Left lung (tissue), 4 donors: ENCODE measurements at regions not wholly inside any gene's neighbourhood (a gene's known extent, or its start where the extent isn't known, plus 50 kb on each side); places are given as distances from the start of the nearest gene placed in this dataset.
"Not testable (repeated sequence)": the region's sequence is repeated elsewhere in the genome, so short reads cannot be mapped to it uniquely, and the experiment has no call there.

Experiments used
- ATAC-seq: fragments of 200-7000 bp; cut with Tn5 transposase; one replicate; pipeline ENCODE4 v1.9.1; 2020; ENCODE audit warnings: moderate library complexity
- DNase-seq, 4 donors: peaks; one replicate each; pipeline ENCODE4 v3.0.0-alpha.2; 2013 to 2020
- H3K27ac ChIP-seq, 2 donors: fragments of 200-600 bp; sonication (generic) in 1 of 2; one replicate each; pipeline versions ENCODE4 v1.5.0 to v1.8.0; 2020 to 2021
- H3K27me3 ChIP-seq, 2 donors: fragments of 200-600 bp; sonication (generic) in 1 of 2; one replicate each; pipeline versions ENCODE4 v1.5.0 to v1.8.0; 2020 to 2021
- H3K36me3 ChIP-seq, 2 donors: fragments of 200-600 bp; sonication (generic) in 1 of 2; one replicate each; pipeline versions ENCODE4 v1.5.0 to v1.8.0; 2020 to 2021
- H3K4me1 ChIP-seq, 2 donors: fragments of 200-600 bp; one replicate each; pipeline ENCODE4 v1.8.0; 2021
- H3K4me3 ChIP-seq, 2 donors: fragments of 200-600 bp; sonication (generic) in 1 of 2; one replicate each; pipeline versions ENCODE4 v1.5.0 to v1.8.0; 2020 to 2021; ENCODE audit warnings: mild to moderate bottlenecking in 1 of 2
- H3K9me3 ChIP-seq, 2 donors: fragments of 200-600 bp; sonication (generic) in 1 of 2; one replicate each; pipeline versions ENCODE4 v1.5.0 to v1.8.0; 2020 to 2021
- CTCF ChIP-seq, 2 donors: fragments of 200-600 bp; sonication (generic) in 1 of 2; IDR thresholded peaks; one replicate each; pipeline versions ENCODE4 v1.5.0 to v1.8.0; 2021; ENCODE audit warnings: antibody characterized with exemption in 2 of 2
- intact Hi-C, 2 donors: fragments of 100-400 bp; cut with DNase I; formaldehyde crosslinking; loops; one replicate each; pipeline versions ENCODE4 v1.11.2 to v1.14.2; 2022
- donor health status: DM: no; HTN: yes; CAD: no.
- donor health status: DM: no; HTN: no; CAD: no.

DNA sequence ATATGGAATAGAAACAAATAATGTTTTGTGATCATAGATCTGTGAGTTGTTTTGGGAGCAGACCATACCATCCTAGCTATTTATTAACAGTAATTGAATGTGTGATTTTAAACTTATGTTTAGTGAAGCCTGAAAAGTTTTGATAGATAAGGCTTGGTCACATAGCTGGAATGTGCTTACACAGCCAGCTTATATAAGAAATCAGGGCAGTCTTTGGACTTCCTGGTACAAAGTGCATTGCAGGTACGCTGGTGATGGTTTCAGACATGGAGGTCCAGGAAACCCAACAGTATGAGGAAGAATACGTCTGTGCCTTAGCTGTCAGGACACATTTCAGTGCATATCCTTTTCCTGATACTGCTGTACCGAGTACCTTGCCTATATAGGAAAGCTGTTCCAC is 2316.2 kb upstream of the PCDH20 start:
- DNase-seq (no peak), ATAC-seq (no peak)
- Histone ChIP-seq H3K9me3 (no peaks in the 10 kb centered on the region), H3K4me1 (no peaks in the 10 kb centered on the region), H3K27ac (no peak overlapping the region), H3K4me3 (no peak overlapping the region), H3K27me3 (no peaks in the 10 kb centered on the region), H3K36me3 (no peaks in the 10 kb centered on the region)
- intact Hi-C loops = no loop called here
- TF ChIP-seq CTCF (IDR thresholded peaks at IDR 0.05) = no peak

GRCh38 chr13:63712159-63712558 is 2296.5 kb upstream of the PCDH20 start:
- H3K27ac ChIP-seq, H3K27me3 ChIP-seq, H3K9me3 ChIP-seq, H3K4me3 ChIP-seq, H3K4me1 ChIP-seq, ATAC-seq, H3K36me3 ChIP-seq, intact Hi-C loops, DNase-seq: not testable (repeated sequence)

DNA sequence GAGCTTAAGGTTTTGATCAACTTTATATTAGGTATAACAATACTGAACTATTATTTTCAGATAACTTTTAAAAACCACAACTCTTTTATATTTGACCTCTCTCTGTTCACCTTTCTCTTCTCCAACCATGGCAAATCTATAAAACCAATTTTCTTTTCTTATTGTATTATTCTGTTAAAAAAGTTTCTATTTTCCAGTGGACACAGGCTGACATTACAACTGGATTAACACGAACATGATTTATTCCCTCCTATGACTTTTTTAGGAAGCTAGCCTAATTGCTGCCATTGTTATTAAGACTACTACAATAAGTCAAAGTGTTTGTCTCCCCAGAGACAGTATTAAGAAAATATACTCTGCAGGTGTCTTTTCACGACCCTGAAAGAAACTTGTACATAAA is 2291.1 kb upstream of the PCDH20 start:
- H3K36me3 ChIP-seq = no peaks in the 10 kb centered on the region
- intact Hi-C loops = no loop called here
- ATAC-seq = no peak

GRCh38 chr13:63704521-63704920 is 2288.9 kb upstream of the PCDH20 start:
- intact Hi-C loops = no loop called here
- no peak for ATAC-seq
- no peak for DNase-seq
- H3K4me3 ChIP-seq = no peak overlapping the region
- H3K27me3 ChIP-seq = no peaks in the 10 kb centered on the region
- peaks cover 0 to 6% of the 10 kb centered on the region in 2 donors for H3K9me3 ChIP-seq
- H3K4me1 ChIP-seq = no peaks in the 10 kb centered on the region
- H3K27ac ChIP-seq = no peak overlapping the region
- no peaks in the 10 kb centered on the region for H3K36me3 ChIP-seq
- no peak for TF ChIP-seq CTCF (IDR thresholded peaks at IDR 0.05)

More for the DNA sequence above, 2291.1 kb upstream of the PCDH20 start:
- Histone ChIP-seq H3K4me1 (no peaks in the 10 kb centered on the region), H3K27ac (no peak overlapping the region), H3K9me3 (peaks cover 0 to 1% of the 10 kb centered on the region in 2 donors), H3K27me3 (no peaks in the 10 kb centered on the region), H3K4me3 (no peak overlapping the region)
- no peak for DNase-seq
- TF ChIP-seq CTCF (IDR thresholded peaks at IDR 0.05) = no peak

DNA sequence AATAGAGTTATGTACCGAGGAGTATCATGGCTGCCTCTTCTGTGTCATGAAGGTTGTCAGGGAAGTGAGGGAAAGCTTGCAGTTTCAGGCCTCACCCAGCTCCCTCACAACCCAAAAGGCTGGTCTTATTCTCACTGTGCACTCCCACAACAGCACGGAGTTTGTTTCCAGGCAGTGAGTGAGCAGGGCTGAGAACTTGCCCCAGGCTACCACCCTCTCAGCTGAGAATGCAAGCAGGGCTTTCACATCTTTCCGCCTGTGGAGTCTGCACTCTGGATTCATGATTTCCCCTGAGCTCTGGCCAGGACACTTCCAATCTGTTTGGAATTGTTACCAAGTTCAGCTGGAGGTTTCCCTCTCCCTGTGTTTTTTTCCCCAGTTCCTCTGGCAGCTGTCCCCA is 2284.7 kb upstream of the PCDH20 start:
- no peaks in the 10 kb centered on the region for H3K27me3 ChIP-seq
- intact Hi-C loops = no loop called here
- no peaks in the 10 kb centered on the region for H3K36me3 ChIP-seq
- TF ChIP-seq CTCF (IDR thresholded peaks at IDR 0.05) = no peak
- H3K4me1 ChIP-seq = no peaks in the 10 kb centered on the region
- no peak overlapping the region for H3K4me3 ChIP-seq
- ATAC-seq = no peak
- DNase-seq = no peak
- peaks cover 0 to 6% of the 10 kb centered on the region in 2 donors for H3K9me3 ChIP-seq
- no peak overlapping the region for H3K27ac ChIP-seq

DNA sequence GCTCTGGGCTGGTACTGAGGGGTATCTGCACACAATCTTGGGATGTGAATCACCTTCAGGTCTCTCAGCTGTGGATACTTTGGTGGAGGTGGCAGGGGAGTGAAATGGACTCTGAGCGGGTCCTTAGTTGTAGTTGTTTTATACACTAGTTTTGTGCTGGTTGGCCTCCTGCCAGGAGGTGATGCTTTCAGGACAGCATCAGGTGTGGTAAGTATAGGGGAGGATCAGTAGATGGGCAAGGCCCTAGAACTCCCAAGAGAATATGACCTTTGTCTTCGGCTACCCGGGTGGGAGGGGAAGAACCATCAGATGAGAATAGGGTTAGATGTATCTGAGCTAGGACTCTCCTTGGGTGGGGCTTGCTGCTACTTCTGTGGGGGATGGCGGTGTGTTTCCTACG is 2284.3 kb upstream of the PCDH20 start:
- ATAC-seq = no peak
- H3K4me1 ChIP-seq = no peaks in the 10 kb centered on the region
- no peak for TF ChIP-seq CTCF (IDR thresholded peaks at IDR 0.05)

More for the DNA sequence above, 2284.3 kb upstream of the PCDH20 start:
- no peak overlapping the region for H3K27ac ChIP-seq
- H3K27me3 ChIP-seq = no peaks in the 10 kb centered on the region
- intact Hi-C loops = no loop called here
- no peaks in the 10 kb centered on the region for H3K36me3 ChIP-seq
- no peak overlapping the region for H3K4me3 ChIP-seq
- H3K9me3 ChIP-seq = peaks cover 0 to 6% of the 10 kb centered on the region in 2 donors
- no peak for DNase-seq
